ENCODE measurements at regions not wholly inside any gene's neighbourhood (a gene's known extent, or its start where the extent isn't known, plus 50 kb on each side); places are given as distances from the start of the nearest gene placed in this dataset.

DNA sequence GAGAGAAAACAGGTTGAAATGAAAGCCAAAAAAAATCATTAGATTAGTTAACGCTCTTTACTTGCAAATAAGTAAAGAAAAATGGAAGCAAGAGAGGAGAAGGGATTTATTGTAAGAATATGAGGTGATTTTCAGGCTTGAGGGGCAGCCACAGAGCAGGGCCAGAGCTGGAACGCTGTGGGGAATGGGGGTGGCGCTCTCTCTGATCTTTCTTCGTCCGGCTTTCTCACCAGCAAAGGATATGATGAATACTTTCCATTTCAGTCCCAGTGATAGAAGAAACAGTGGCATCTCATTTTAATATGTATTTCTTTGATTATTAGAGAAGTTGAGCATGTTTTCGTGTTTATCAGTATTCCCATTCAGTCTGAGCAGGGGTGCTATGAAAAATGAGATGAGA is 112.2 kb downstream of the SKIDA1 start:
- Histone ChIP-seq H3K27me3 (ENCODE audit: control insufficient read depth in 3 of 3, insufficient read depth in 3 of 3, low read depth in 1 of 3, low read length in 3 of 3) (no peaks in the 10 kb centered on the region), H3K14ac (ENCODE audit: low read length) (no peak overlapping the region), H3K9ac (ENCODE audit: low read depth, low read length, poor library complexity) (no peak overlapping the region), H3K36me3 (replicated peaks in 1 of 2; ENCODE audit: control insufficient read depth in 2 of 2, insufficient read depth in 2 of 2, low read length in 2 of 2) (no peaks in the 10 kb centered on the region), H3K79me1 (ENCODE audit: low read depth, low read length) (no peaks in the 10 kb centered on the region), H2BK12ac (ENCODE audit: low read length) (no peak overlapping the region), H4K8ac (ENCODE audit: low read depth, low read length) (no peak overlapping the region), H2AFZ (ENCODE audit: low read length) (no peak overlapping the region), H4K91ac (ENCODE audit: low read depth, low read length, poor library complexity) (no peak overlapping the region), H3K4me1 (ENCODE audit: control insufficient read depth in 2 of 2, insufficient read depth in 1 of 2, low read depth in 1 of 2, low read length in 2 of 2) (no peaks in the 10 kb centered on the region), H2AK5ac (ENCODE audit: low read depth, low read length) (no peak overlapping the region), H2BK15ac (ENCODE audit: low read length) (no peak overlapping the region), H3K4me2 (ENCODE audit: insufficient read depth, low read length, poor library complexity, severe bottlenecking) (no peak overlapping the region), H3K4me3 (ENCODE audit: low read length in 2 of 2) (no peak overlapping the region), H2BK5ac (ENCODE audit: low read length) (no peak overlapping the region), H3K9me3 (replicated peaks in 1 of 2; ENCODE audit: control insufficient read depth in 2 of 2, insufficient read depth in 1 of 2, low read depth in 1 of 2, low read length in 2 of 2) (peaks cover 0 to 2% of the 10 kb centered on the region in 2 donors), H3K18ac (ENCODE audit: low read length) (no peak overlapping the region), H2BK120ac (ENCODE audit: low read depth, low read length) (no peak overlapping the region), H3K27ac (replicated peaks; ENCODE audit: low read length) (no peak overlapping the region), H3K4ac (ENCODE audit: low read length) (no peak overlapping the region), H3K23ac (ENCODE audit: low read depth, low read length, poor library complexity) (no peak overlapping the region)
- no peak for DNase-seq (ENCODE audit: low spot score)
- no CpG with 5 or more reads among the region's 6 CpGs for WGBS, 2 donors (ENCODE audit: extremely low coverage in 2 of 2, insufficient read length in 2 of 2, insufficient replicate concordance in 1 of 2)

DNA sequence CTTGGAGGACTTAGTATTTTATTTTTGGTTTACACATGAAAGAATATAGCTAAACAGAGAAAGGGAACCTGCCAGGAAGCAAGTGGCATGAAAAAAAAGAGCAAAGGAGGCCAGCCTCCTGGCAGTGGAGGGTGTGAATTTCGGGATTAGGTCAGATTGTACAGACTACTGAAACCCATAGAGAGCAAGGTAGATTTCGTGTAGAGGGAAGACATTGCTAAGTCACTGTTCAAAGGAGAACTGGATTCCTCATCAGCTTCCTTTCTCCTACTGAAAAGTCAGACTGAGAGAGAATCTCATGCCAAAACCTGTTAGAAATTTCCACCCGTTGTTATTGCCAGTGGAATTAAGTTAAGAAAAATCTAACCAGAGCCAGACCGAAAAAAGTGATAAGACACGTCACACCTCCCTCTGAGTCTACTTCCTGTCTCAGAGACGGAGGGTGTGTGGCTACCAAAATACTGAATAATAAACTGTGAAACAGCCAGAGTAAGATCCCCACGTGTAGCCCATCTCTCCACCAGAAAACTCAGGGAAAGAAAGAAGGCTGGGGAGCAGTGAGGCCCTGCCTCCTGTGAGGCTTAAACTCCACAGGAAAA is 118.8 kb downstream of the SKIDA1 start:
- no peak overlapping the region for H3K27ac ChIP-seq (replicated peaks; ENCODE audit: low read length)
- no peak overlapping the region for H2AFZ ChIP-seq (ENCODE audit: low read length)
- H4K91ac ChIP-seq (ENCODE audit: low read depth, low read length, poor library complexity) = no peak overlapping the region
- H3K18ac ChIP-seq (ENCODE audit: low read length) = no peak overlapping the region
- H3K79me1 ChIP-seq (ENCODE audit: low read depth, low read length) = no peaks in the 10 kb centered on the region
- no peaks in the 10 kb centered on the region for H3K36me3 ChIP-seq (replicated peaks in 1 of 2; ENCODE audit: control insufficient read depth in 2 of 2, insufficient read depth in 2 of 2, low read length in 2 of 2)
- no peak overlapping the region for H2BK12ac ChIP-seq (ENCODE audit: low read length)
- peaks cover 3 to 21% of the 10 kb centered on the region in 2 donors for H3K9me3 ChIP-seq (replicated peaks in 1 of 2; ENCODE audit: control insufficient read depth in 2 of 2, insufficient read depth in 1 of 2, low read depth in 1 of 2, low read length in 2 of 2)
- H3K9ac ChIP-seq (ENCODE audit: low read depth, low read length, poor library complexity) = no peak overlapping the region
- H3K23ac ChIP-seq (ENCODE audit: low read depth, low read length, poor library complexity) = no peak overlapping the region
- no peak overlapping the region for H3K4ac ChIP-seq (ENCODE audit: low read length)
- no peak overlapping the region for H2BK120ac ChIP-seq (ENCODE audit: low read depth, low read length)
- no CpG with 5 or more reads among the region's 7 CpGs for WGBS, 2 donors (ENCODE audit: extremely low coverage in 2 of 2, insufficient read length in 2 of 2, insufficient replicate concordance in 1 of 2)
- no peak for DNase-seq (ENCODE audit: low spot score)
- H2AK5ac ChIP-seq (ENCODE audit: low read depth, low read length) = no peak overlapping the region
- no peak overlapping the region for H2BK5ac ChIP-seq (ENCODE audit: low read length)
- no peaks in the 10 kb centered on the region for H3K4me1 ChIP-seq (ENCODE audit: control insufficient read depth in 2 of 2, insufficient read depth in 1 of 2, low read depth in 1 of 2, low read length in 2 of 2)
- H3K4me2 ChIP-seq (ENCODE audit: insufficient read depth, low read length, poor library complexity, severe bottlenecking) = no peak overlapping the region
- no peak overlapping the region for H2BK15ac ChIP-seq (ENCODE audit: low read length)
- no peak overlapping the region for H4K8ac ChIP-seq (ENCODE audit: low read depth, low read length)
- H3K4me3 ChIP-seq (ENCODE audit: low read length in 2 of 2) = no peak overlapping the region
- H3K27me3 ChIP-seq (ENCODE audit: control insufficient read depth in 3 of 3, insufficient read depth in 3 of 3, low read depth in 1 of 3, low read length in 3 of 3) = no peaks in the 10 kb centered on the region
- H3K14ac ChIP-seq (ENCODE audit: low read length) = no peak overlapping the region

DNA sequence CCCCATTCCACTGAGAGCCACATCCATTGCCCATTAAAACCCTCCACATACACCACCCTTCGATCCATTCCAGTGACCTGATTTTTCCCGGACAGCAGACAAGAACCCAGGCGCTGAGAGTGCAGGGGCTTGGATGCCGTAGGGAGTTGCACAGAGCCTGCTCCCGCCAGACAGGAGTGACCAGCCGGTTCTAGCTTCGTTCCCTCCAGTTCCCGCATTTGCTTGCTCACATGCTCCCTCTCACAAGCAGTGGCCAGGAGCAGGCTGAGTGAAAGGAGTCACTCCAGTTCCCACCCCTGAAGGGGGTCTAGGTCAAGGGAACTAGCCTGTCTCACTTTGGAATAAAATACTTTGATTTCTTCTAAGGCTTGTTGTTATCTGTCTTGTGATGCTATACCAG is 119.5 kb downstream of the SKIDA1 start:
- H3K18ac ChIP-seq (ENCODE audit: low read length) = no peak overlapping the region
- no peak overlapping the region for H2BK120ac ChIP-seq (ENCODE audit: low read depth, low read length)
- no peak overlapping the region for H2BK5ac ChIP-seq (ENCODE audit: low read length)
- H2BK15ac ChIP-seq (ENCODE audit: low read length) = no peak overlapping the region
- peaks cover 3 to 21% of the 10 kb centered on the region in 2 donors for H3K9me3 ChIP-seq (replicated peaks in 1 of 2; ENCODE audit: control insufficient read depth in 2 of 2, insufficient read depth in 1 of 2, low read depth in 1 of 2, low read length in 2 of 2)
- H3K79me1 ChIP-seq (ENCODE audit: low read depth, low read length) = no peaks in the 10 kb centered on the region
- H3K9ac ChIP-seq (ENCODE audit: low read depth, low read length, poor library complexity) = no peak overlapping the region
- H3K4ac ChIP-seq (ENCODE audit: low read length) = no peak overlapping the region
- H3K4me1 ChIP-seq (ENCODE audit: control insufficient read depth in 2 of 2, insufficient read depth in 1 of 2, low read depth in 1 of 2, low read length in 2 of 2) = no peaks in the 10 kb centered on the region
- H4K8ac ChIP-seq (ENCODE audit: low read depth, low read length) = no peak overlapping the region
- no peak overlapping the region for H4K91ac ChIP-seq (ENCODE audit: low read depth, low read length, poor library complexity)
- no peaks in the 10 kb centered on the region for H3K36me3 ChIP-seq (replicated peaks in 1 of 2; ENCODE audit: control insufficient read depth in 2 of 2, insufficient read depth in 2 of 2, low read length in 2 of 2)
- no peak overlapping the region for H3K27ac ChIP-seq (replicated peaks; ENCODE audit: low read length)
- no peak overlapping the region for H3K14ac ChIP-seq (ENCODE audit: low read length)
- H3K27me3 ChIP-seq (ENCODE audit: control insufficient read depth in 3 of 3, insufficient read depth in 3 of 3, low read depth in 1 of 3, low read length in 3 of 3) = no peaks in the 10 kb centered on the region
- no peak overlapping the region for H2AFZ ChIP-seq (ENCODE audit: low read length)
- H3K4me3 ChIP-seq (ENCODE audit: low read length in 2 of 2) = no peak overlapping the region
- WGBS, 2 donors (ENCODE audit: extremely low coverage in 2 of 2, insufficient read length in 2 of 2, insufficient replicate concordance in 1 of 2) = no CpG with 5 or more reads among the region's 8 CpGs
- no peak overlapping the region for H2AK5ac ChIP-seq (ENCODE audit: low read depth, low read length)
- no peak for DNase-seq (ENCODE audit: low spot score)
- H3K4me2 ChIP-seq (ENCODE audit: insufficient read depth, low read length, poor library complexity, severe bottlenecking) = no peak overlapping the region
- H3K23ac ChIP-seq (ENCODE audit: low read depth, low read length, poor library complexity) = no peak overlapping the region
- H2BK12ac ChIP-seq (ENCODE audit: low read length) = no peak overlapping the region

DNA sequence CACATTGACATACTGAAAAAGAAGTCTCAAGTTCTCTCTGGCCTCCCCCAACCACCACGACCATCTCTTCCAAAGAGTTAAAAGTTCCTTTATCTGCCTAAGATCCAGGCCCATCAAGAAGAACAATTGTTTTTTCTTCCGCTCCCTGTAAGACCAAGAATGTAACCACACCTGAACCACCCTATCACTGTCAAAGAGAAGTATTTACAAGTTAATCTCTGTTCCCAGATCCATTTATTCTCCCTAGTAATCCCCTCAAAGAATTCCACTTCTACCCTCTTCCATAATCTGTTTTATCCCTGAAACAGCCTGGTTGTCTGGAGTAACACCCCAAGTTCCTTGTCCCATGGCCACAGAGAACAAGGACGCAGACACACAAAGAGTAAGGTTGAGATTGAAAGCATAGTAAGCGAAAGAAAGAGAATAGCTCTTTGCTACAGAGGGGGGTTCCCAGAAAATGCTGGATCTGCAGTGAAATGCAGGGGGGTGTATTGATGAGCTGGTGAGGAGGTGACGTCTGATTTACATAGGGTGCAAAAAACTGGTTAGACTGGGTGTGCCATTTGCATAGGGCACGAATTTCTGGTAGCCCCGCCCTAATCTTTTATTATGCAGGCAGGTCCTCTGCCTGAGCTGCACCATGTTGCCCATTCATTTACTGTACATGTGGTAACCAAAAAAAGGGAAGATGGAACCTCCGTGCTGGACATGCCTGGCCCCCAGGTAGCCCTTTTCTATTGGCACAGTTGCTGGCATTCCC is 122.0 kb downstream of the SKIDA1 start:
- no peak overlapping the region for H3K23ac ChIP-seq (ENCODE audit: low read depth, low read length, poor library complexity)
- no peak overlapping the region for H2BK5ac ChIP-seq (ENCODE audit: low read length)
- H3K27ac ChIP-seq (replicated peaks; ENCODE audit: low read length) = no peak overlapping the region
- H4K91ac ChIP-seq (ENCODE audit: low read depth, low read length, poor library complexity) = no peak overlapping the region
- peaks cover 3 to 21% of the 10 kb centered on the region in 2 donors for H3K9me3 ChIP-seq (replicated peaks in 1 of 2; ENCODE audit: control insufficient read depth in 2 of 2, insufficient read depth in 1 of 2, low read depth in 1 of 2, low read length in 2 of 2)
- WGBS, 2 donors (ENCODE audit: extremely low coverage in 2 of 2, insufficient read length in 2 of 2, insufficient replicate concordance in 1 of 2) = no CpG with 5 or more reads among the region's 8 CpGs
- no peak overlapping the region for H3K9ac ChIP-seq (ENCODE audit: low read depth, low read length, poor library complexity)
- H3K4me3 ChIP-seq (ENCODE audit: low read length in 2 of 2) = peak overlapping the region in 1 of 2 donors; percentile 33
- peaks cover 2 to 5% of the 10 kb centered on the region in 2 donors for H3K4me1 ChIP-seq (ENCODE audit: control insufficient read depth in 2 of 2, insufficient read depth in 1 of 2, low read depth in 1 of 2, low read length in 2 of 2)
- H2AK5ac ChIP-seq (ENCODE audit: low read depth, low read length) = no peak overlapping the region
- no peaks in the 10 kb centered on the region for H3K79me1 ChIP-seq (ENCODE audit: low read depth, low read length)
- H2BK120ac ChIP-seq (ENCODE audit: low read depth, low read length) = no peak overlapping the region
- no peak overlapping the region for H4K8ac ChIP-seq (ENCODE audit: low read depth, low read length)
- no peaks in the 10 kb centered on the region for H3K27me3 ChIP-seq (ENCODE audit: control insufficient read depth in 3 of 3, insufficient read depth in 3 of 3, low read depth in 1 of 3, low read length in 3 of 3)
- no peak overlapping the region for H3K4ac ChIP-seq (ENCODE audit: low read length)
- no peak overlapping the region for H3K4me2 ChIP-seq (ENCODE audit: insufficient read depth, low read length, poor library complexity, severe bottlenecking)
- no peak overlapping the region for H2BK15ac ChIP-seq (ENCODE audit: low read length)
- H3K18ac ChIP-seq (ENCODE audit: low read length) = no peak overlapping the region
- no peak overlapping the region for H3K14ac ChIP-seq (ENCODE audit: low read length)
- H2BK12ac ChIP-seq (ENCODE audit: low read length) = no peak overlapping the region
- H2AFZ ChIP-seq (ENCODE audit: low read length) = no peak overlapping the region
- no peaks in the 10 kb centered on the region for H3K36me3 ChIP-seq (replicated peaks in 1 of 2; ENCODE audit: control insufficient read depth in 2 of 2, insufficient read depth in 2 of 2, low read length in 2 of 2)
- DNase-seq (ENCODE audit: low spot score) = no peak

All from neuronal stem cell (in vitro differentiated cells).